B cell (primary cell): ENCODE measurements at regions not wholly inside any gene's neighbourhood (a gene's known extent, or its start where the extent isn't known, plus 50 kb on each side); places are given as distances from the start of the nearest gene placed in this dataset.

Experiments used
- ATAC-seq: fragments of 200-7000 bp; cut with Tn5 transposase; one replicate; pipeline ENCODE4 v1.10.0; 2021; ENCODE audit warnings: low read depth, mild to moderate bottlenecking, moderate number of reproducible peaks, moderate library complexity
- CTCF ChIA-PET: fragments of 350-600 bp; sonication (Branson Sonifier 250); formaldehyde crosslinking; loops from one replicate; lab custom pipeline; 2021; ENCODE audit warnings: antibody characterized with exemption, inconsistent platforms; lab: Charles Lee
- POLR2A ChIA-PET: fragments of 350-600 bp; sonication (Branson Sonifier 250); formaldehyde crosslinking; loops from one replicate; lab custom pipeline; 2021; ENCODE audit warnings: antibody characterized with exemption; lab: Charles Lee
- DNase-seq: peaks from one replicate; pipeline ENCODE4 v3.0.0; 2013
- H2AFZ ChIP-seq: 2 replicates; pipeline ENCODE4 v1.6.1; 2012; ENCODE audit warnings: mild to moderate bottlenecking, low read depth, low read length; ENCODE audit not compliant: insufficient read depth, poor library complexity, severe bottlenecking
- H3K27ac ChIP-seq, 2 donors: 1 replicate in 1 of 2; 2 replicates in 1 of 2; pipeline ENCODE4 v1.5.1; 2012 to 2013; ENCODE audit warnings: low read length in 2 of 2, mild to moderate bottlenecking in 2 of 2, moderate library complexity in 1 of 2
- H3K27me3 ChIP-seq, 4 experiments: fragments of 200-600 bp in 1 of 4; sonication (generic) in 1 of 4; replicated peaks in 1 of 4; 1 replicate in 2 of 4; 2 replicates in 2 of 4; pipeline versions ENCODE4 v1.6.1 to v1.7.0; 2013 to 2016; ENCODE audit warnings: low read length in 3 of 4, mild to moderate bottlenecking in 2 of 4, mixed read lengths in 1 of 4, moderate library complexity in 1 of 4; ENCODE audit not compliant: insufficient read depth in 4 of 4, control insufficient read depth in 3 of 4; ENCODE audit errors: control extremely low read depth in 1 of 4
- H3K36me3 ChIP-seq, 2 experiments: replicated peaks in 1 of 2; 1 replicate in 1 of 2; 2 replicates in 1 of 2; pipeline versions ENCODE4 v1.6.1 to v1.7.1; 2013; ENCODE audit warnings: low read length in 1 of 2; ENCODE audit not compliant: insufficient read depth in 2 of 2, control insufficient read depth in 1 of 2; ENCODE audit errors: control extremely low read depth in 1 of 2, extremely low read depth in 1 of 2
- H3K4me1 ChIP-seq, 2 donors: fragments of 200-600 bp in 1 of 2; sonication (generic) in 1 of 2; 1 replicate in 1 of 2; 2 replicates in 1 of 2; pipeline versions ENCODE4 v1.5.1 to v1.6.1; 2013 to 2017; ENCODE audit warnings: low read length in 2 of 2; ENCODE audit not compliant: control insufficient read depth in 2 of 2, insufficient read depth in 2 of 2
- H3K4me2 ChIP-seq: replicated peaks from 2 replicates; pipeline ENCODE3; 2012; ENCODE audit warnings: mild to moderate bottlenecking, low read depth, low read length; ENCODE audit not compliant: poor library complexity, severe bottlenecking
- H3K4me3 ChIP-seq, 5 experiments: fragments of 200-600 bp in 1 of 5; sonication (generic) in 1 of 5; 1 replicate in 3 of 5; 2 replicates in 2 of 5; pipeline versions ENCODE4 v1.5.1 to v1.7.0; 2011 to 2016; ENCODE audit warnings: low read length in 4 of 5, mild to moderate bottlenecking in 4 of 5, low read depth in 2 of 5, control low read depth in 1 of 5, moderate library complexity in 1 of 5; ENCODE audit not compliant: insufficient read depth in 1 of 5; ENCODE audit errors: control extremely low read depth in 1 of 5, extremely low read depth in 1 of 5
- H3K79me2 ChIP-seq: fragments of 200-600 bp; sonication (generic); one replicate; pipeline ENCODE4 v1.6.0; 2016; ENCODE audit warnings: low read length; ENCODE audit not compliant: control insufficient read depth, insufficient read depth
- H3K9ac ChIP-seq: fragments of 200-600 bp; sonication (generic); 2 replicates; pipeline ENCODE4 v1.6.1; 2017; ENCODE audit warnings: mild to moderate bottlenecking, low read length, moderate library complexity
- H3K9me3 ChIP-seq, 3 donors: one replicate each; pipeline versions ENCODE4 v1.6.1 to v1.7.1; 2013; ENCODE audit warnings: low read length in 2 of 3; ENCODE audit not compliant: control insufficient read depth in 2 of 3, insufficient read depth in 1 of 3; ENCODE audit errors: control extremely low read depth in 1 of 3
- H4K20me1 ChIP-seq: 2 replicates; pipeline ENCODE4 v1.6.0; 2012; ENCODE audit warnings: mild to moderate bottlenecking, low read length; ENCODE audit not compliant: insufficient read depth, control insufficient read depth, poor library complexity, severe bottlenecking
- H3K27ac Mint-ChIP-seq: one replicate; pipeline ENCODE4 v1.8.0; 2021; ENCODE audit warnings: mixed read lengths
- H3K27me3 Mint-ChIP-seq: one replicate; pipeline ENCODE4 v1.8.0; 2021; ENCODE audit warnings: mixed read lengths
- H3K4me1 Mint-ChIP-seq: one replicate; pipeline ENCODE4 v1.8.0; 2021; ENCODE audit warnings: mixed read lengths
- H3K4me3 Mint-ChIP-seq: one replicate; pipeline ENCODE4 v1.8.0; 2021; ENCODE audit warnings: mixed read lengths
- H3K9me3 Mint-ChIP-seq: one replicate; pipeline ENCODE4 v1.8.0; 2022; ENCODE audit warnings: mixed read lengths; ENCODE audit not compliant: insufficient read depth
- CTCF ChIP-seq: fragments of 200-600 bp; IDR thresholded peaks from one replicate; pipeline ENCODE4 v1.8.0; 2022; ENCODE audit warnings: antibody characterized with exemption, mild to moderate bottlenecking
- EZH2 ChIP-seq: IDR thresholded peaks from 2 replicates; pipeline ENCODE4 v1.6.1; 2012; ENCODE audit warnings: borderline replicate concordance, low read depth, mild to moderate bottlenecking, moderate library complexity, low read length; ENCODE audit not compliant: insufficient read depth, poor library complexity, severe bottlenecking
- WGBS: methylation state at CpG from one replicate; pipeline ENCODE4 v1.1.5; 2013; ENCODE audit warnings: missing lambda C conversion rate; ENCODE audit not compliant: insufficient coverage; 5-methylcytosine and 5-hydroxymethylcytosine counted together
- intact Hi-C: fragments of 100-400 bp; cut with micrococcal nuclease; formaldehyde crosslinking; loops from one replicate; pipeline ENCODE4 v1.10.0; 2022

- intact Hi-C loops, result no loop called here
- no peak for DNase-seq
- H3K27me3 ChIP-seq, result no peaks in the 10 kb centered on the region
- no peak overlapping the region for H3K4me2 ChIP-seq
- no peak overlapping the region for H3K9ac ChIP-seq
- H3K9me3 Mint-ChIP-seq, result peaks cover 6% of the 10 kb centered on the region
- H2AFZ ChIP-seq, result no peak overlapping the region
- peaks cover 0 to 5% (median 0%) of the 10 kb centered on the region in 3 donors for H3K9me3 ChIP-seq
- no peaks in the 10 kb centered on the region for H3K27me3 Mint-ChIP-seq
- no peaks in the 10 kb centered on the region for H3K36me3 ChIP-seq
- POLR2A ChIA-PET, result no interaction called here
- H3K4me3 ChIP-seq, result no peak overlapping the region
- H3K27ac ChIP-seq, result no peak overlapping the region
- H3K79me2 ChIP-seq, result no peaks in the 10 kb centered on the region
- CTCF ChIA-PET, result no interaction called here
- no peak for TF ChIP-seq EZH2
- no peak for TF ChIP-seq CTCF
- WGBS, result 88% methylated on average over 6 of the region's 6 CpGs
- H3K27ac Mint-ChIP-seq, result no peak overlapping the region
- no peak for ATAC-seq
- H3K4me1 ChIP-seq, result no peaks in the 10 kb centered on the region
- H3K4me1 Mint-ChIP-seq, result no peaks in the 10 kb centered on the region
- no peaks in the 10 kb centered on the region for H4K20me1 ChIP-seq
- H3K4me3 Mint-ChIP-seq, result no peak overlapping the region
These were observed 184.0 kb upstream of the RBFOX1 start for GRCh38 chr16:7148606-7149005.

- no peak overlapping the region for H3K4me3 Mint-ChIP-seq
- no peaks in the 10 kb centered on the region for H3K27me3 Mint-ChIP-seq
- no peaks in the 10 kb centered on the region for H3K4me1 Mint-ChIP-seq
- TF ChIP-seq EZH2 (no peak), CTCF (no peak)
- Histone ChIP-seq H4K20me1 (no peaks in the 10 kb centered on the region), H3K4me2 (no peak overlapping the region), H3K9me3 (no peaks in the 10 kb centered on the region), H3K27me3 (no peaks in the 10 kb centered on the region), H3K4me3 (no peak overlapping the region), H3K27ac (no peak overlapping the region), H3K4me1 (no peaks in the 10 kb centered on the region), H3K79me2 (no peaks in the 10 kb centered on the region), H2AFZ (no peak overlapping the region), H3K9ac (no peak overlapping the region), H3K36me3 (no peaks in the 10 kb centered on the region)
- intact Hi-C loops, result no loop called here
- DNase-seq (no peak), ATAC-seq (no peak)
- H3K27ac Mint-ChIP-seq, result no peak overlapping the region
- peaks cover 7% of the 10 kb centered on the region for H3K9me3 Mint-ChIP-seq
- 63% methylated on average over 2 of the region's 5 CpGs for WGBS
- ChIA-PET POLR2A (no interaction called here), CTCF (no interaction called here)
These were observed 191.7 kb upstream of the RBFOX1 start for GRCh38 chr16:7140899-7141298.
